ENCODE measurements at regions not wholly inside any gene's neighbourhood (a gene's known extent, or its start where the extent isn't known, plus 50 kb on each side); places are given as distances from the start of the nearest gene placed in this dataset.

DNA sequence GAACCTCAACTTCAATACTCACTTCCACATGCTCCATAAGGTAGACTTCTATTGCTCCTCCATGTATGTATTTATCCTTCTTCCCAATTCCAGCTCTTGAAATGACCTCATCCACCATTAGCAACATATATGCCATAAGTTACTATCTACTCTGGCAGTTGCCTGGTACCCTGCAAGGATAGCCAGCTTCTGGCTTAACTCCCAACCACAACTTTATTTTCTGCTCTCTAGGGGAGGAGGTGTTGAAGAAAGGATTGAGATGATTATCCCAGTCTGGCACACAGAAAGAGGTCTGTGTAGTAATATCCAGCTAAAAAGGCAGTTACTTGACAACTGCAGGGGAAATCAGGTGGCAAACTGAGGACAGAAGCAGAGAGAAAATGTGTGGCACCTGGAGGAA lies 71.5 kb upstream of the MDM1 start:
- TF ChIP-seq POLR2AphosphoS5 (IDR thresholded peaks at IDR 0.05; ENCODE audit: low read depth, low read length) = no peak
- TF ChIP-seq POLR2A (IDR thresholded peaks at IDR 0.05; ENCODE audit: low read depth, low read length) = no peak

All from GM12892 (cell line).